ENCODE measurements at regions not wholly inside any gene's neighbourhood (a gene's known extent, or its start where the extent isn't known, plus 50 kb on each side); places are given as distances from the start of the nearest gene placed in this dataset.

DNA sequence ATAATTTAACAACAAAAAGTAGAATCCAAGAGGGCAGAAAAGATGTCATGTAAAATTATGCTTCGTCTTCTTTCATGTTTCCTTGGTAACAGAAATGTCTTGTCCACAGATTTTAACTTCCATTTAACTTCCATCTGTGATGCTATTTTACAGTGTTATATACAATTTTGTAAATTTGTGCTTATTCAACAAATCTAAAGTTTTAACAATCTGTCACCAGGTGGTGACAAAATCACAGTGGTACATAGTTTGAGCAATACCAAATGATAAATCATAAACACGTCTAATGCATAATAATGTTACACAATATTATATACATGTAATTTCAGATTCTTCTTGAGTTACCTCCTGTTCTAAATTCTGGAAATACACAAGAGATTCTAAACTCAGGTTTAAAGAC, 784.4 kb upstream of the CELF2 start:
- TF ChIP-seq, protein P1, sequence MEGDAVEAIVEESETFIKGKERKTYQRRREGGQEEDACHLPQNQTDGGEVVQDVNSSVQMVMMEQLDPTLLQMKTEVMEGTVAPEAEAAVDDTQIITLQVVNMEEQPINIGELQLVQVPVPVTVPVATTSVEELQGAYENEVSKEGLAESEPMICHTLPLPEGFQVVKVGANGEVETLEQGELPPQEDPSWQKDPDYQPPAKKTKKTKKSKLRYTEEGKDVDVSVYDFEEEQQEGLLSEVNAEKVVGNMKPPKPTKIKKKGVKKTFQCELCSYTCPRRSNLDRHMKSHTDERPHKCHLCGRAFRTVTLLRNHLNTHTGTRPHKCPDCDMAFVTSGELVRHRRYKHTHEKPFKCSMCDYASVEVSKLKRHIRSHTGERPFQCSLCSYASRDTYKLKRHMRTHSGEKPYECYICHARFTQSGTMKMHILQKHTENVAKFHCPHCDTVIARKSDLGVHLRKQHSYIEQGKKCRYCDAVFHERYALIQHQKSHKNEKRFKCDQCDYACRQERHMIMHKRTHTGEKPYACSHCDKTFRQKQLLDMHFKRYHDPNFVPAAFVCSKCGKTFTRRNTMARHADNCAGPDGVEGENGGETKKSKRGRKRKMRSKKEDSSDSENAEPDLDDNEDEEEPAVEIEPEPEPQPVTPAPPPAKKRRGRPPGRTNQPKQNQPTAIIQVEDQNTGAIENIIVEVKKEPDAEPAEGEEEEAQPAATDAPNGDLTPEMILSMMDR (conservative IDR thresholded peaks at IDR 0.05; ENCODE audit: low read depth, low read length) = no peak
- TF ChIP-seq POLR2A (IDR thresholded peaks at IDR 0.05; ENCODE audit: low read depth, low read length) = no peak
- TF ChIP-seq, protein P2, sequence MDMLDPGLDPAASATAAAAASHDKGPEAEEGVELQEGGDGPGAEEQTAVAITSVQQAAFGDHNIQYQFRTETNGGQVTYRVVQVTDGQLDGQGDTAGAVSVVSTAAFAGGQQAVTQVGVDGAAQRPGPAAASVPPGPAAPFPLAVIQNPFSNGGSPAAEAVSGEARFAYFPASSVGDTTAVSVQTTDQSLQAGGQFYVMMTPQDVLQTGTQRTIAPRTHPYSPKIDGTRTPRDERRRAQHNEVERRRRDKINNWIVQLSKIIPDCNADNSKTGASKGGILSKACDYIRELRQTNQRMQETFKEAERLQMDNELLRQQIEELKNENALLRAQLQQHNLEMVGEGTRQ (IDR thresholded peaks at IDR 0.05; ENCODE audit: low read depth, low read length) = no peak

All from IMR-90 (cell line).